RWPE2 (cell line): ENCODE measurements at regions not wholly inside any gene's neighbourhood (a gene's known extent, or its start where the extent isn't known, plus 50 kb on each side); places are given as distances from the start of the nearest gene placed in this dataset.

Experiments
- ATAC-seq: fragments of 200-7000 bp; cut with Tn5 transposase; 3 replicates; pipeline ENCODE4 v1.9.1; 2021; ENCODE audit warnings: low read depth
- DNase-seq: peaks from one replicate; pipeline ENCODE4 v3.0.0-alpha.2; 2020; ENCODE audit warnings: low spot score
- H3K27ac ChIP-seq: fragments of 450-650 bp; 2 replicates; pipeline ENCODE4 v1.5.1; 2017; ENCODE audit warnings: mild to moderate bottlenecking; ENCODE audit not compliant: poor library complexity, severe bottlenecking
- H3K27me3 ChIP-seq: fragments of 250-450 bp; sonication (Bioruptor Pico); 2 replicates; pipeline ENCODE4 v1.5.1; 2021; ENCODE audit warnings: mild to moderate bottlenecking, moderate library complexity; ENCODE audit not compliant: insufficient read depth, poor library complexity, severe bottlenecking
- H3K36me3 ChIP-seq: fragments of 250-450 bp; sonication (Bioruptor Pico); 2 replicates; pipeline ENCODE4 v1.5.1; 2020; ENCODE audit warnings: low read depth, mild to moderate bottlenecking, moderate library complexity
- H3K4me1 ChIP-seq: fragments of 250-450 bp; sonication (Bioruptor Pico); 2 replicates; pipeline ENCODE4 v1.5.1; 2021; ENCODE audit warnings: mild to moderate bottlenecking, moderate library complexity; ENCODE audit not compliant: insufficient read depth, poor library complexity, severe bottlenecking
- H3K4me3 ChIP-seq: fragments of 250-450 bp; sonication (Bioruptor Pico); 2 replicates; pipeline ENCODE4 v1.5.1; 2021; ENCODE audit warnings: mild to moderate bottlenecking, moderate library complexity; ENCODE audit not compliant: severe bottlenecking
- H3K9me3 ChIP-seq: fragments of 250-450 bp; sonication (Bioruptor Pico); 2 replicates; pipeline ENCODE4 v1.5.1; 2021; ENCODE audit warnings: mild to moderate bottlenecking, moderate library complexity; ENCODE audit not compliant: severe bottlenecking
- CTCF ChIP-seq: fragments of 450-650 bp; IDR thresholded peaks from one replicate; pipeline ENCODE4 v1.5.1; 2017; ENCODE audit warnings: mild to moderate bottlenecking, moderate library complexity; ENCODE audit not compliant: poor library complexity, severe bottlenecking

- TF ChIP-seq CTCF: no peak
- H3K27ac ChIP-seq: no peak overlapping the region
- H3K36me3 ChIP-seq: no peaks in the 10 kb centered on the region
- no peaks in the 10 kb centered on the region for H3K27me3 ChIP-seq
- H3K9me3 ChIP-seq: no peaks in the 10 kb centered on the region
- no peaks in the 10 kb centered on the region for H3K4me1 ChIP-seq
- no peak overlapping the region for H3K4me3 ChIP-seq
- no peak for ATAC-seq
- no peak for DNase-seq
These were observed 147.5 kb upstream of the ERCC6L2 start for GRCh38 chr9:95727947-95728520.

- Histone ChIP-seq H3K4me1 (no peaks in the 10 kb centered on the region), H3K9me3 (no peaks in the 10 kb centered on the region), H3K27ac (no peak overlapping the region), H3K27me3 (no peaks in the 10 kb centered on the region), H3K36me3 (no peaks in the 10 kb centered on the region), H3K4me3 (no peak overlapping the region)
- DNase-seq (no peak), ATAC-seq (0 out of 3 replicates have a peak, but pooled peaks have one; percentile 35)
- TF ChIP-seq CTCF: peak; percentile 70
These were observed 148.7 kb upstream of the ERCC6L2 start for GRCh38 chr9:95726756-95727155.

- Histone ChIP-seq H3K4me1 (no peaks in the 10 kb centered on the region), H3K27me3 (no peaks in the 10 kb centered on the region), H3K27ac (no peak overlapping the region), H3K4me3 (no peak overlapping the region), H3K36me3 (no peaks in the 10 kb centered on the region), H3K9me3 (no peaks in the 10 kb centered on the region)
- ATAC-seq (no peak), DNase-seq (no peak)
- TF ChIP-seq CTCF: no peak
These were observed 150.4 kb upstream of the ERCC6L2 start for GRCh38 chr9:95725045-95725444.

GRCh38 chr9:95724253-95724991, 151.1 kb upstream of the ERCC6L2 start:
- H3K27me3 ChIP-seq: no peaks in the 10 kb centered on the region
- no peak overlapping the region for H3K27ac ChIP-seq
- ATAC-seq (no peak), DNase-seq (no peak)
- no peaks in the 10 kb centered on the region for H3K36me3 ChIP-seq
- H3K9me3 ChIP-seq: no peaks in the 10 kb centered on the region
- no peak overlapping the region for H3K4me3 ChIP-seq
- no peaks in the 10 kb centered on the region for H3K4me1 ChIP-seq
- no peak for TF ChIP-seq CTCF

- H3K4me1 ChIP-seq: no peaks in the 10 kb centered on the region
- no peak for ATAC-seq
- H3K27ac ChIP-seq: no peak overlapping the region
- no peaks in the 10 kb centered on the region for H3K9me3 ChIP-seq
- TF ChIP-seq CTCF: no peak
- no peaks in the 10 kb centered on the region for H3K27me3 ChIP-seq
- no peaks in the 10 kb centered on the region for H3K36me3 ChIP-seq
- DNase-seq: no peak
- H3K4me3 ChIP-seq: no peak overlapping the region
These were observed 153.3 kb upstream of the ERCC6L2 start for GRCh38 chr9:95722141-95722540.
